GM19239 (cell line): ENCODE measurements at regions not wholly inside any gene's neighbourhood (a gene's known extent, or its start where the extent isn't known, plus 50 kb on each side); places are given as distances from the start of the nearest gene placed in this dataset.
"Not testable (repeated sequence)": the region's sequence is repeated elsewhere in the genome, so short reads cannot be mapped to it uniquely, and the experiment has no call there.

Experiments used
- DNase-seq: peaks from one replicate; pipeline ENCODE4 v3.0.0; 2011; ENCODE audit warnings: low spot score; ENCODE audit not compliant: insufficient read length
- FAIRE-seq: peaks from 2 replicates; lab custom pipeline; 2011; peaks lifted over from hg19 to GRCh38; lab: Jason Lieb, UNC

DNA sequence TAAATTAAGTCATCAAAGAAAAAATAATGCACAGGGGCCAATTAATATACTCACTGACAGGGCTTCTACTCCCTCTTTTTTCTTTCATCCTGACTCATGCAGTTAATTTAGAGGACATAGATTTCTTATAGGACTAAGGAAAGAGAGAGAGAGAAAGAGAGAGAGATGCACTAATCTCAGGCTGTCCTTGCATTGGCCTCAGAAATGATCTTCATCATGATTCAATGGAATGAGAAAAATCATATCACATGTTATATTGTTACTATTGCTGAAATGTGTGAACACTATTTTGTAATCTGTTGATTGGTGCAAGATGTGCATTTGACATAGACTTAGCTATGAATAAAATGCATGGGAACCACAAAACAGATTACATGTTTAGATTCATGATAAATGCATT, 608.3 kb upstream of the NUDT12 start:
- FAIRE-seq (no peak), DNase-seq (no peak)

DNA sequence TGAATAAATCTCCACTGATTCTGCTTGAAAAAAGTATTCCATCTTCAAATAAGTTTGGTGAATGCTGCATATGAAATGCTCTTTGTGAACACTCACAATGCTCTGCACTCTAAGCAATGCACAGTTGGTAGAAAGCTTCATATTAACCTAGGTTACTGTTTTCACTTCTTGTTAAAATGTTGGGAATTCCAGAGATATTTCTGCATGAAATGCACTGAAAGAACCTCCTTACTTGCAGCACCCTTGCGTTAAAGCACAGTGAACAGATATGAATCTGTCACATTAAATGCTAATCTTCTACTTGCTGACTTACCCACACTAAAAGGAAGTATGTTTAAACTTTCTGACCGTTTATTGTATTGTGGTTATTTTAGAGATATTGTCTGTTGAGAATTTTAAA, 584.1 kb upstream of the NUDT12 start:
- DNase-seq: no peak
- FAIRE-seq: no peak

DNA sequence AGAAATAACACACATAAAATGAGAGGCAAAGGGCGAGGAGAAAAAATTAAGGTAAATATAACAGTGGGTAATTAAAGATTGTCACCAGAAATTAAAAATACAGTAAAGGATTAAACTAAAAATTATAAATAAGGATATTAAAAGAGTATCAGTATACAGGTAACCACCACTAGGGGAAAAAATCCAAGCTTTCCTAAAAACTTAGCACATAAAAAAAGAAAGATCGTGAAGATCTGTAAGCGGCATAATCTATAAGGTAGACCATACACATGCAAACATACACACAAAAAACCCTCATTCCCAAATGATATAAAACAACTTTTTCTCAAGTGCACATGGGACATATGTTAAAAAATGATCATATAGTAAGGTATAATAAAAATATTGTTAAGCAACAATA, 577.3 kb upstream of the NUDT12 start:
- DNase-seq (no peak), FAIRE-seq (no peak)

- FAIRE-seq (no peak), DNase-seq (no peak)
These were observed 567.7 kb upstream of the NUDT12 start for GRCh38 chr5:104130320-104130719.

DNA sequence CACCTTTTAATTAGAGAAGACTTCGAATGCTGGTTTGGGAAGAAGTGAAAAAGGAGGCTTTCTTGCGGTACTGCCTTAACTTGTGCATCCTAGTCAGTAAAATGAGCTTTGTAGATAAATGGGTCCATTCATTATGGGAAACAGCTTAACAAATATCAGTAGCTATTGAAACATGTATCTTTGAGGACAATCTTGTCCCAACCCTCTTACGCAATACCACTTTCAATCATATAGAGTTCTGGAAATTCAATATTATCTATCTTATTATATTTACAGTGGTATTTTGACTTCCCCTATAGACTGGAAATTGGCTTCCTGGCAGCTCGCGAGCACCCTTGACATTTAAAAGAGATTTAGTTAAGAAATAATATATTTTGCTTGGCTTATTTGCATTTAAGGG, 565.8 kb upstream of the NUDT12 start:
- no peak for FAIRE-seq
- no peak for DNase-seq

DNA sequence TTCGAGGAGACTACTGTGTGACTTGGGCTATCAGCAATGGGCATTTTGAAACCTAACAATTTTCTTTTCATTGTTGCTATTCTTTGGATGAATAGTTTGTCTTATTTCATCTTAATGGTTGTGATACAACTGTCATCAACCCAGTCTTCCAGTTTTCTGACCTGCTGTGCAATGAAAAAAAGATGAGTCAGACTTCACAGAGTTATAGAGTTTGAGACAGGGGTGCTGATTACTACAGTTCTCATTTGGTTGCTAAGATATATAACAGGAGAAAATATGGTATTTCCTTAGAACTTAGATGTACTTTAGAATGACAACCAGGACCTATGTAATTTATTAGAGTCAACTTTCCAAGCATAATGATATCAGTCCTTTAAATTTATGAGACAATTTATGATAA, 564.4 kb upstream of the NUDT12 start:
- FAIRE-seq: no peak
- DNase-seq: no peak

DNA sequence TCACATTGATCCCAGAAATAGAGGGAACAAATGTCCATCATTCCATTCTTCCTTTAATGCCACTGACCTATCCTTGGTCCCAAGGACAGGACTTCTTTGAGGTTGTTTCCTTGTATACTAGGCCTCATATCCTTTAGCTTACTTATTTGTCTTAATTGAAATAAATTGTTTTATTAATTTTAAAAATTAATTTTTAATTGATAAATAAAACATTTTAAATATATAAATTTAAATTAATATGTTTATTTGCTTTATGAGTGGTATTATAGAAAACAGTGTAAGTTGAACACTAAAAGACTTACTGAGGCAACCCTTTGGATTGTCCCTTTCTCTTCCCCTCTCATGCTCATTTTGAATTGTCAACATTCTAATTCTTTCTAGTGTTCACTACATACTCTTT, 556.9 kb upstream of the NUDT12 start:
- no peak for FAIRE-seq
- DNase-seq: no peak

GRCh38 chr5:104111632-104112031, 549.0 kb upstream of the NUDT12 start:
- DNase-seq: no peak
- no peak for FAIRE-seq

DNA sequence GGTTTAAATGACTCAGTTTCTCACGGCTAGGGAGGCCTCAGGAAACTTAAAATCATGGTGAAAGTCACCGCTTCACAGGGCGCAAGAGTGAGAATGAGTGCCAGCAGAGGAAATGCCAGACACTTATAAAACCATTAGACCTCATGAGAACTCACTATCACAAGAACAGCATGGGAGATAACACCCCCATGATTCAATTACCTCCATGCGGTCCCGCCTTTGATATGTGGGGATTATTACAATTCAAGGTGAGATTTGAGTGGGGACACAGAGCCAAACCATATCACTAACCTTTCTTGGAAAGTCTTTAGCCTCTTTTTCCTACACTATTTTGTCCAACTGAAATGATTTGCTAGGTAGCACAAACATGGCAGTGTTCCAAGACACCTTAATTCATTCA, 533.9 kb upstream of the NUDT12 start:
- FAIRE-seq (no peak), DNase-seq (no peak)

- DNase-seq (no peak), FAIRE-seq (no peak)
These were observed 532.9 kb upstream of the NUDT12 start for GRCh38 chr5:104095527-104095926.

DNA sequence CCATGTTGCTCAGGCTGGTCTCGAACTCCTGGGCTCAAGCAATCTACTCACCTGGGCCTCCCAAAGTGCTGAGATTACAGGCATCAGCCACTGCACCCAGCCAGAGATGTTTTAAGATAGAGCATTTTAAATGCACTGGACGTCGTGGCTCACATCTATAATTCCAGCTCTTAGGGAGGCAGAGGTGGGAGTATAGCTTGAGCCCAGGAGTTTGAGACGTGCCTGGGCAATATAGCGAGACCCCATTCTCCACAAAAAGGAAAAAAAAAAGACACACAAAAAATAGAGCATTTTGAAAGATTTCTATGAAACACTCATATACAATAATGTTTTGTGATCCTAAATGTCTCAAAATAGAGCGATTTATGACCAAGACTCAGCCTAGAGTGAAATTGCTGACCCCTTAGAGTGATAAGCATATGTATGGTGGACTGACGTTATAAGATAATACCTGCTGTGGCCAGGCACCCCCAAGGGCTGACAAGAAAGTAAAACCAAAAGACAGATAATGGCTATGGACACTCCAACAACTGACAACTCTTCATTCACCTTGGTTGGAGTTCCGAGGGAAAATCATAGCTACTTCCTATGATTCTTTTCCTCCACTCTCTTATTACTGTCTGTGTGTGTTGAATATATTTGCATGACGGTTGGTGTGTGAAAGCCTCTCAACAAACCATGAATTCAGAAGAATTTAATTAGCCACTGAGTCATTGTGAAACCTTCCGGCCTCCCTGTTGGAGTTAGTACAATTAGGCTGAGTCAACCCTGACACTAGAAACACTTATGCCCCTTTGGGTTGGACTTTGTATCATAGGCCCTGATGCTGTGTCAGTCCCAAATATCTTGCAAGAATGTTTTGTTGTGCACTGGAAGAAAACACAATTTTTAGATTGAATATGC, 526.5 kb upstream of the NUDT12 start:
- DNase-seq (no peak), FAIRE-seq (no peak)

DNA sequence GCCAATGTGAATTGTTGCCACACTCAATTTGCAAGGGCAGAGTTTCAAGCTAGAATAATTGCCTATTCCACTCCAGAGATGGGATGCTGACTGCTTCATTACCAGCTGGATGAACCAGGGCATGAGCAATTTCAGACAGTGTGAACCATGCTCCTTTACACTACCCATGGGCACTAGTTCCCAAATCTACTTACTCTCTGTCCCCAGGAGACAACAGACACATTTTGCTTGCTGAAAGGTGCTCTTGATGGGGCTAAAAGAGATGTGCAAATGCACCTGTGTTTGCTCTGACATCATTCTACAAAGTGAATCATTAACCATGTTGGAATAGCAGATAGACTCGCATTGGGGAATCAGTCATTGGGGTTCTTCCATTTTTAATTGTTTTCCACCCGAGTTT, 522.3 kb upstream of the NUDT12 start:
- FAIRE-seq (no peak), DNase-seq (no peak)

DNA sequence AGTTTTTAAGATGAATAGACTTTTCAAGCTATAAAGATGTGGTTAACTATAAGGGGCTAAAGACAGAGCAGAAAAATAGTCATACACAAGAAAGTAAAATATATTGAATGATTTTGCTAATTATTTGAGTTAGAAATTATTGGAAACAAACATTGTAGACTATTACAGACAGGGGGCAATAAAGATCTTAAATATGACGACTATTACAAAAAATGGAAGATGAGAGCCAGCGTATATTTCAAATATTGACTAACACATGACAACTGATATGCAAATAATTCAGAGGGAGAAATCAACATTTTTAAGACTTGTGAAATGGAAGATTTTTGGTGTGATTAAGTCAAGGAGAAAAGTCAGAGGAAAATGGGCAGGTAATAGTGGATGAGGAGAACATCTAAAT, 520.2 kb upstream of the NUDT12 start:
- DNase-seq (no peak), FAIRE-seq (no peak)

DNA sequence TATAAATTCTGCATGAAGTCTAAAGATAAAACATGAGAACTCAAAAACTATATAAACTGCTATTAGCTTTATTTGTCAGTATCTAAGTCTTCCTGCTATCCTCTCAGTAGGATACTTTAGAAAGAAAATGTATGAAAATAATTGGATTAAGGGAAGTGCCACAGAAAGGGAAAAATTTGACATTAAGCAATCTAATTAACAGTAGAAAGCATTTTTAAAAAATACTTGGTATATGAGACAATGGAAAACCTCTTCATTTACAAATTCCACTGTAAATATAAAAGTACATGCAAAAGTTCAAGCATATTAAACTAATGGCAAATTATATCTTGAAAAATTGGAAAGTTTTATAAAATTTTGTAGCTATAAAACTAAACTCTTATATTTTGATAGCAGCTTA, 518.6 kb upstream of the NUDT12 start:
- DNase-seq (no peak), FAIRE-seq (no peak)

- FAIRE-seq: no peak
These were observed 518.1 kb upstream of the NUDT12 start for GRCh38 chr5:104080646-104081175.

GRCh38 chr5:104079861-104080645, 517.5 kb upstream of the NUDT12 start:
- not testable (repeated sequence) for FAIRE-seq, DNase-seq

More at GRCh38 chr5:104080646-104081175, 518.1 kb upstream of the NUDT12 start:
- no peak for DNase-seq

- FAIRE-seq (no peak), DNase-seq (no peak)
These were observed 509.3 kb upstream of the NUDT12 start for GRCh38 chr5:104071887-104072286.

GRCh38 chr5:104062621-104063377, 500.2 kb upstream of the NUDT12 start:
- FAIRE-seq: no peak
- no peak for DNase-seq

DNA sequence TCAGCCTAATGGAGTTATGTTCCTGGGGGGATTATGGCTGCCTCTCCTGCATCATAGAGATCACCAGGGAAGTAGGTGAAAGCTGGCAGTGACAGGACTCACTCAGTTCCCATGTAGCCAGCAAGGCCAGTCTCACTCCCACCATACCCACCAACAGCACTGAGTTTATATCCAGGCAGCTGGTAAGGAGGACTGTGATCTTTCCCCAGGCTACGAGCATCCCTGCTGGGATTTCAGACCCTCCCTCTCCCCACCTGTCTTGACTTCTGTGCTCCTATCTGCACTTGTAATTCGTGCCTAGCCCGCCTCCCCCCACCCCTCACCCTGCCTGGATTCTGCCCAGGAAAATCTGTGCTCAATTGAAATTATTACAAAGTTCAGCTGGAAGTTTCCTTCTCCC, 499.1 kb upstream of the NUDT12 start:
- FAIRE-seq (no peak), DNase-seq (no peak)

DNA sequence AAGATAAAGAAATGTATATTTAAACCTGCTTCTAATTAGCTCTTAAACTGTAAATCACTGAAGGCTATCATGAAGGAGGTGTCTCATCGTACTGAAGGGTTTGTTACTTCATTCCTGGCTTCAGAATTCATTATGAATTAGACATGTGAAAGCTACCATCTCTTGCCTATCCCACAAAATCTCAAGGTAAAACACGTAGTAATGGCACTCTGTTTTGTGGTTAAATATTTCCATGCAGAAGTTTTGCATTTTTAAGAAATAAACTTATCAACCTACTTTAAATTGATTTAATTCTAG, 490.7 kb upstream of the NUDT12 start:
- FAIRE-seq: no peak
- DNase-seq: no peak
